Neural cell (in vitro differentiated cells): ENCODE measurements at regions not wholly inside any gene's neighbourhood (a gene's known extent, or its start where the extent isn't known, plus 50 kb on each side); places are given as distances from the start of the nearest gene placed in this dataset.

Experiments used
- H2AFZ ChIP-seq: fragments of 200-600, 300-800 bp; sonication (generic), shearing (Covaris generic); 2 replicates; pipeline ENCODE4 v1.6.0; 2014; ENCODE audit warnings: low read depth, mild to moderate bottlenecking, antibody characterized with exemption, low read length, moderate library complexity
- H3F3A ChIP-seq: fragments of 200-600 bp; shearing (Covaris generic); 2 replicates; pipeline ENCODE4 v1.6.1; 2016; ENCODE audit warnings: mild to moderate bottlenecking, moderate library complexity, mixed read lengths, antibody characterized with exemption, low read length; ENCODE audit not compliant: insufficient read depth, poor library complexity, severe bottlenecking
- H3K27ac ChIP-seq: fragments of 200-600, 300-800 bp; sonication (generic), shearing (Covaris generic); 2 replicates; pipeline ENCODE4 v1.5.1; 2014; ENCODE audit warnings: mild to moderate bottlenecking, low read length, moderate library complexity
- H3K27me3 ChIP-seq: fragments of 300-800, 200-600 bp; sonication (generic), shearing (Covaris generic); 2 replicates; pipeline ENCODE4 v1.6.0; 2014; ENCODE audit warnings: mild to moderate bottlenecking, low read depth, low read length, moderate library complexity; ENCODE audit not compliant: insufficient read depth
- H3K36me3 ChIP-seq: fragments of 300-800, 200-600 bp; sonication (generic), shearing (Covaris generic); 2 replicates; pipeline ENCODE4 v1.5.1; 2014; ENCODE audit warnings: mild to moderate bottlenecking, antibody characterized with exemption, low read length, moderate library complexity; ENCODE audit not compliant: insufficient read depth
- H3K4me2 ChIP-seq: fragments of 300-800, 200-600 bp; sonication (generic), shearing (Covaris generic); 2 replicates; pipeline ENCODE4 v1.6.0; 2014; ENCODE audit warnings: mild to moderate bottlenecking, low read length
- H3K4me3 ChIP-seq: fragments of 300-800, 200-600 bp; sonication (generic), shearing (Covaris generic); 2 replicates; pipeline ENCODE4 v1.5.1; 2014; ENCODE audit warnings: mild to moderate bottlenecking, low read length, moderate library complexity
- H3K79me2 ChIP-seq: fragments of 200-600 bp; shearing (Covaris generic); replicated peaks from 2 replicates; pipeline ENCODE4 v1.6.0; 2014; ENCODE audit warnings: mild to moderate bottlenecking, low read length, moderate library complexity; ENCODE audit not compliant: insufficient read depth
- H3K9ac ChIP-seq: fragments of 300-800, 200-600 bp; sonication (generic), shearing (Covaris generic); 2 replicates; pipeline ENCODE4 v1.6.1; 2016; ENCODE audit warnings: mild to moderate bottlenecking, low read length, mixed read lengths
- H3K9me2 ChIP-seq: fragments of 200-600 bp; shearing (Covaris generic); 2 replicates; pipeline ENCODE4 v1.6.1; 2016; ENCODE audit warnings: mild to moderate bottlenecking, low read length, mixed read lengths; ENCODE audit not compliant: insufficient read depth
- H3K9me3 ChIP-seq: fragments of 200-600, 300-800 bp; sonication (generic), shearing (Covaris generic); 2 replicates; pipeline ENCODE4 v1.6.1; 2016; ENCODE audit warnings: mild to moderate bottlenecking, mixed run types, low read length, moderate library complexity, mixed read lengths
- H4K20me1 ChIP-seq: fragments of 200-600 bp; shearing (Covaris generic); 2 replicates; pipeline ENCODE4 v1.6.1; 2016; ENCODE audit warnings: mild to moderate bottlenecking, mixed run types; ENCODE audit not compliant: insufficient read depth
- CTCF ChIP-seq: fragments of 450-650 bp; IDR thresholded peaks from 2 replicates; pipeline ENCODE4 v1.5.1; 2014; ENCODE audit warnings: antibody characterized with exemption, mild to moderate bottlenecking, moderate library complexity; ENCODE audit not compliant: poor library complexity, severe bottlenecking
- EP300 ChIP-seq: fragments of 450-650 bp; conservative IDR thresholded peaks from 2 replicates; pipeline ENCODE4 v1.6.1; 2014; ENCODE audit warnings: antibody characterized with exemption, mild to moderate bottlenecking, moderate library complexity; ENCODE audit not compliant: poor library complexity, severe bottlenecking
- EZH2 ChIP-seq: fragments of 200-600, 300-800 bp; shearing (Covaris generic), sonication (generic); IDR thresholded peaks from 2 replicates; pipeline ENCODE4 v1.6.1; 2014; ENCODE audit warnings: antibody characterized with exemption, low read length, borderline replicate concordance, mild to moderate bottlenecking; ENCODE audit not compliant: insufficient read depth, poor library complexity, severe bottlenecking
- MXI1 ChIP-seq: fragments of 450-650 bp; conservative IDR thresholded peaks from 2 replicates; pipeline ENCODE4 v1.6.1; 2014; ENCODE audit warnings: antibody characterized with exemption, mild to moderate bottlenecking; ENCODE audit not compliant: poor library complexity, severe bottlenecking
- RAD21 ChIP-seq: fragments of 450-650 bp; conservative IDR thresholded peaks from 2 replicates; pipeline ENCODE4 v1.6.1; 2014; ENCODE audit warnings: antibody characterized with exemption, mild to moderate bottlenecking, moderate library complexity
- REST ChIP-seq: IDR thresholded peaks from 2 replicates; pipeline ENCODE4 v1.6.1; 2012; ENCODE audit warnings: borderline replicate concordance
- SMC3 ChIP-seq: fragments of 450-650 bp; conservative IDR thresholded peaks from 2 replicates; pipeline ENCODE4 v1.6.1; 2014; ENCODE audit warnings: antibody characterized with exemption, mild to moderate bottlenecking, moderate library complexity; ENCODE audit not compliant: poor library complexity
- TAF1 ChIP-seq: IDR thresholded peaks from 2 replicates; pipeline ENCODE4 v1.6.1; 2012; ENCODE audit warnings: low read depth

- no peaks in the 10 kb centered on the region for H3K9me3 ChIP-seq
Measured at GRCh38 chr2:195538937-195539336, 118.1 kb upstream of the SLC39A10 start.

GRCh38 chr2:195537811-195538210 is 119.2 kb upstream of the SLC39A10 start:
- no peaks in the 10 kb centered on the region for H3K9me3 ChIP-seq
- no peak overlapping the region for H3K27ac ChIP-seq
- H3K4me2 ChIP-seq = no peak overlapping the region
- no peak overlapping the region for H3K9ac ChIP-seq
- no peaks in the 10 kb centered on the region for H3K27me3 ChIP-seq
- H3K4me3 ChIP-seq = no peak overlapping the region
- no peak overlapping the region for H2AFZ ChIP-seq
- no peaks in the 10 kb centered on the region for H3K36me3 ChIP-seq
- no peaks in the 10 kb centered on the region for H3K79me2 ChIP-seq
- no peaks in the 10 kb centered on the region for H3K9me2 ChIP-seq
- H3F3A ChIP-seq = no peaks in the 10 kb centered on the region
- no peaks in the 10 kb centered on the region for H4K20me1 ChIP-seq
- TF ChIP-seq REST (no peak), EZH2 (no peak), TAF1 (no peak), RAD21 (no peak), SMC3 (no peak), EP300 (no peak), CTCF (no peak), MXI1 (no peak)

More at GRCh38 chr2:195538937-195539336, 118.1 kb upstream of the SLC39A10 start:
- Histone ChIP-seq H4K20me1 (no peaks in the 10 kb centered on the region), H3K4me2 (no peak overlapping the region), H3K4me3 (no peak overlapping the region), H3K27me3 (no peaks in the 10 kb centered on the region), H3K27ac (no peak overlapping the region), H3K9ac (no peak overlapping the region), H3F3A (no peaks in the 10 kb centered on the region), H3K79me2 (no peaks in the 10 kb centered on the region), H2AFZ (no peak overlapping the region), H3K36me3 (no peaks in the 10 kb centered on the region), H3K9me2 (no peaks in the 10 kb centered on the region)
- TF ChIP-seq REST (no peak), CTCF (no peak), RAD21 (no peak), TAF1 (no peak), MXI1 (no peak)
